RWPE1 (cell line): ENCODE measurements at regions not wholly inside any gene's neighbourhood (a gene's known extent, or its start where the extent isn't known, plus 50 kb on each side); places are given as distances from the start of the nearest gene placed in this dataset.

Experiments used
- CTCF ChIA-PET: fragments of 350-600 bp; sonication (Branson Sonifier 250); formaldehyde crosslinking; extraction: SDS; loops from one replicate; lab custom pipeline; 2021; lab: Yijun Ruan, JAX
- POLR2A ChIA-PET: fragments of 400-600 bp; formaldehyde crosslinking; extraction: SDS; loops from one replicate; lab custom pipeline; 2020; ENCODE audit warnings: antibody characterized with exemption; ENCODE audit not compliant: low non-redundant PET; lab: Yijun Ruan, JAX
- DNase-seq: peaks from one replicate; pipeline ENCODE4 v3.0.0; 2012; ENCODE audit warnings: low spot score
- H3K27ac ChIP-seq: fragments of 450-650 bp; 2 replicates; pipeline ENCODE4 v1.5.1; 2017
- CTCF ChIP-seq: fragments of 450-650 bp; conservative IDR thresholded peaks from 2 replicates; pipeline ENCODE4 v1.5.1; 2017; ENCODE audit warnings: low read depth, mild to moderate bottlenecking

GRCh38 chr2:238706163-238706562 is 141.7 kb upstream of the TWIST2 start:
- CTCF ChIA-PET, result interaction anchor here (0.6 to 1.5 kb wide), 2 partner anchors 8 to 348 kb away, joined by 3 to 6 read pairs; no protein-coding TSS in a partner anchor
- POLR2A ChIA-PET, result no interaction called here

GRCh38 chr2:238706673-238707072 is 141.2 kb upstream of the TWIST2 start:
- CTCF ChIA-PET, result interaction anchor here (1.5 kb wide), 1 partner anchor 9 kb away, joined by 6 read pairs; no protein-coding TSS in a partner anchor
- H3K27ac ChIP-seq, result no peak overlapping the region
- peak; percentile 16 for DNase-seq
- POLR2A ChIA-PET, result no interaction called here
- peak; percentile 29; the same call in 1 of the 2 replicates for TF ChIP-seq CTCF

More at GRCh38 chr2:238706163-238706562, 141.7 kb upstream of the TWIST2 start:
- no peak for TF ChIP-seq CTCF
- no peak for DNase-seq
- H3K27ac ChIP-seq, result no peak overlapping the region

GRCh38 chr2:238709325-238710025 is 138.4 kb upstream of the TWIST2 start:
- no peak overlapping the region for H3K27ac ChIP-seq
- no peak for TF ChIP-seq CTCF
- no peak for DNase-seq
- CTCF ChIA-PET, result interaction anchor here (0.9 kb wide), 1 partner anchor 10 kb away, joined by 3 read pairs; no protein-coding TSS in a partner anchor
- POLR2A ChIA-PET, result no interaction called here

GRCh38 chr2:238710032-238710735 is 137.7 kb upstream of the TWIST2 start:
- ChIA-PET POLR2A (no interaction called here), CTCF (interaction anchor here (0.9 kb wide), 1 partner anchor 10 kb away, joined by 3 read pairs; no protein-coding TSS in a partner anchor)

GRCh38 chr2:238710787-238711186 is 137.1 kb upstream of the TWIST2 start:
- no peak for TF ChIP-seq CTCF
- H3K27ac ChIP-seq, result no peak overlapping the region
- DNase-seq, result no peak
- CTCF ChIA-PET, result no interaction called here
- POLR2A ChIA-PET, result no interaction called here

More at GRCh38 chr2:238710032-238710735, 137.7 kb upstream of the TWIST2 start:
- no peak overlapping the region for H3K27ac ChIP-seq
- TF ChIP-seq CTCF, result no peak
- DNase-seq, result no peak

- no peak for TF ChIP-seq CTCF
- CTCF ChIA-PET, result no interaction called here
- no peak overlapping the region for H3K27ac ChIP-seq
- no peak for DNase-seq
- POLR2A ChIA-PET, result no interaction called here
Observed at GRCh38 chr2:238711346-238711745, 136.5 kb upstream of the TWIST2 start.
